ENCODE measurements at regions not wholly inside any gene's neighbourhood (a gene's known extent, or its start where the extent isn't known, plus 50 kb on each side); places are given as distances from the start of the nearest gene placed in this dataset.
A peak's percentile ranks its signal among the peaks of the same experiment; 100 is the strongest.

DNA sequence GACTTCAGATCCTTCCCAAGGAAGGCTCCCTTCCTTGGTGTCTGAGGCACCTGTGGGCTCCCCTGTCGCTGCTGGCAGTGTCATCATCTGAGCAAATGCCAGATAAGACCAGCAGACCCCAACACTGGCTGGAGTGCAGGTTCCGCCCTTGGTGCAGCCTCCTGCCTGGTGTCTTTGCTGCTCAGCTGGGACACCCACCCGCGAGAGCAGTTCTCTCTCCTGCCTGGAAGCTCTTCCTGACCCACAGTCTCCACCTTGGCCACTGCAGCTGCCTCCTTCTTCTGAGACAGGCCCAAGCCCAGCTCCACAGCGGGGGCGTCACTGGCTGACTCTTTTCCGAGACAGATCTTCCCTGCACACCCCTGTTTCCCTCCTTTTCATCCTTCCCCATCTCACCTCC lies 395.7 kb upstream of the MAP3K7 start:
- DNase-seq = no peak

DNA sequence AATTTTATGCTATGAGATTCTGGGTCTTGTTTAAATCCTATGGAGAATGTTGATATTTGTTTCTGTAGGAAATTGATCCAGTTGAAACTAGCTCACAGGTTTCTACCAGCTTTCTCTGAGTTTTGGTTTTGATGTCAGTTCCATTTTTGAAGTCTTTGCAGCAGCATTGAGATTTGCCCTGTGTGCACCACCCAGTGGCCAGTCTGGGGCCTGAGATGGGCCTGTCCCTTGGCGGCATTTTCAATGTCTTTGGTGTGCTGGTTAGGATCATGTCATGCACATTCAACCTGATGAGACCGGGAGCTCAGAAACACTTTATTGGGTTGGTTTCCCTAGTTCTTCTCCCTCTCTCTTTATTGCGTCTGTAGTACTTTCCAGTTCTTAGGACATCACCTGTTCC lies 395.2 kb upstream of the MAP3K7 start:
- no peak for DNase-seq

DNA sequence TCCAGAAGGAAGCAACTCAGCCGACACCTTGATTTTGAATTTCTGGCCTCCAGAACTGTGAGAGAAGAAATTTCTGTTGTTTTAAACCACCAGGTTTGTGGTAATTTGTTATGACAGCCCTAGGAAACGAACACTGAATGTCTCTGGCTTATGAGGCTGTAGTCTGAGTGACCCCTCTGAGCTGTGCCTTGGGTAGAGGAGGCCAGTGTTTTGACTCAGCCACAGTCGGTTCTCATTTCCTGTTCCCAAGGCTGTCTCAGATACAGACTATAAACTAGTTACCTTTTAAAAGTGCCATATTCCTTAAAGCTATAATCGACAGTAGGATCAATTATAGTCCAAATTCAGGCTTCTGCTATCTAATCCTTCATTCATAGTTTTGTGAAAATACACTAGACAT lies 391.2 kb upstream of the MAP3K7 start:
- DNase-seq = no peak

DNA sequence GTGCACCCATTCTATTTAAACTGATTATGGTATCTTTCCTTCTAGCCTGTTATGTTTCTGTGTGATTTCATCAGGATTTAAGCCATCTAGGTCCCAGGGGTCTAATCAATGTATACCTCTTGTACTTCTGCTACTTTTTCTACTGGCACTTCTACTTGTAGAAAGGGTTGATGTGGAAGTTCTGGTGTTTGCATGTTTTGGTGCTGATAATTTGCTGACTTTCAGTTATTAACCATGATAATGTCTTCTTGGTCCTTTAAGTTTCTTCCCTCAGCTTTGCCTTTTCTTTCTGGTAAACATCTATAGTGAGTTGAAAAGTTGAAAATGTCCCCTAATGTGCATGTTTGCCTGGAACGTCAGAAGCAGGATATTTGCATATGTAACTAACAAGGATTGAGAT lies 390.6 kb upstream of the MAP3K7 start:
- DNase-seq = no peak

DNA sequence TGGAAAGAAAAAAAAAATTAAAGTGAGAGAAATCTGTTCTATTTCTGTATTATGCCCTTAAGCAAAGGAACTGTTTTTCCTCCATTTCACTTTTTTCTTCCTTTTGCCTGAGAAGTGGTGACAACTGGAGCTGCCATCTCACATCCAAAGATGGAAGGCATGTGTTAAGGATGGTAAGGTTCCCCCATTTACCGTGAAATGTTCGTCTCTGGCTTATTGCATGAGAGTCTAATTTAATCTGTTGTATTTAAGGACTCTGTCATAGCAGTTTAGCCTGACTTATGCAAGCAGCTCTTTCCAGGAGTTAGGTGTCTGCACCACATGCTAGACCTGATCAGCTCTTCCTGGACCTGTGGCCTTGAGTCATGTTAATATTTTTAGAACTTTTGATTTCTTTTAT lies 389.5 kb upstream of the MAP3K7 start:
- DNase-seq = no peak

DNA sequence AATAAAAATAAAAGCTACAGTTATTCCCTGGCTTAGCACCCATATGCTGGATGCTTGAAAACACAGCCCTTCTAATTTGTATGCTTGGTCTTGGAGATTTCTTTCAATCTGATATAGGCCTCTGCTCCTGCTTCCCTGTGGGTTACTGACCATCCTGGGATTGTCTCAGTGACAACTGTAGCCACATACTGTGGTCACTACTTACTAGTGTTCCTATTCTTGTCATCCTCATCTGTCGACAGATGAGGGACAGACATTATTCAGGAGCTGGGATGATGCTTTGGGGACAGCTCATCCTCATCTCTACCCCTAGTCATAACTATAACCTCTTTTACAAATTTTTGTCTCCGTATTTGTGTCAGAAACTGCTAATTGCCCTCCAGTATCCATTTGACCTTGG lies 388.9 kb upstream of the MAP3K7 start:
- DNase-seq = no peak

DNA sequence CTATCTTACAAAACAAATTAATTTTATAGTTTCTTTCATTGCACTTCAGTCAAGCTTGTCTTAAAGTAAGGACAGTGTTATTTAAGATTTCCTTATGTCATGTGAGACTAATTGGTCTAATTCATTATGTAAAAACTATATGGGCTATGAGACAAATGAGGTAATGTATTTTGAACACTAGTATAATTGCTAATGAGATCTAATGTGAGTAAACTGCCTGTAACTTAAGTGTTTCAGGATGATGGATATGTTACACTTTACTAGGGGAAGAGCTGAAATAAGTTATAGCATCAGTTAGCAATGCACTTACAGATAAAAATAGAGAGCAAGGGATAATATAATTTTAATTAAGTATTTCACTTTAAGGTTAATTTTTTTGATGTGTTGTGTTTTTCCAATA lies 386.3 kb upstream of the MAP3K7 start:
- no peak for DNase-seq

DNA sequence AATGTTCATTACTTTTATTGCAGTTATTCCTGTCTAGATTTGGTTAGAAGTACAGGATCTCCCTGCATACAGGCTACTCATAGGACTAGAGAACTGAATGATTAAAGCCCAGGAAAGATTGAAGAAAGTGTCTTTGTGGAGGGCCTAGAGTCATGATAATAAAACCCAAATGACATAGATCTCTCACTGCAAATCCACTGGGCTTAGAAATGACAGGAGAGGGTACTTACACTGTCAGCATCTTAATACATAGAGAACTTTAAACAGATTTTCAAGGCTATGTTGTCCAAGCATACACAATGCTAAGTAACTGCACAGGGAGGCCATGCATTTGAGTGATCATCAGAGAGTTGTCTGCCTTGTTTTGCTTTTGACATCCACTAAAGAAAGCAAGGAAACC lies 383.8 kb upstream of the MAP3K7 start:
- no peak for DNase-seq

DNA sequence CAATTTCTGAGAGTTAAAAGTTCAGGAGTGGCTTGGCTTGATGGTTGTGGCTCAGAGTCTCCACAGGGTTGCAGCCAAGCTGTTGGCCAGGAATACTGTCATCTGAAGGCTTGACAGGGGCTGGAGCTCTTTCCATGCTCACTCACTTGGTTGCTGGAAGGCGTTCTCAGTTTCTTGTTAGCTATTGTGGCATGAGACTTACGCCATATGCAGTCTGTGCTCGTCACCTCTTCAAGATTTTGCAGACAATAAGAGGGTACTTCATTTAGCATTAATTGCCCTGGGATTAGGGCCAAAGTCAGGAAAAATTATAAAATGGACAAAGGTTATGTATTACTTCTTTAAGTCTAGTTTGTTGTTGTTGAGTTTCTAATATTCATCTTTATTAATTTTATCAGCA lies 380.6 kb upstream of the MAP3K7 start:
- DNase-seq = no peak

DNA sequence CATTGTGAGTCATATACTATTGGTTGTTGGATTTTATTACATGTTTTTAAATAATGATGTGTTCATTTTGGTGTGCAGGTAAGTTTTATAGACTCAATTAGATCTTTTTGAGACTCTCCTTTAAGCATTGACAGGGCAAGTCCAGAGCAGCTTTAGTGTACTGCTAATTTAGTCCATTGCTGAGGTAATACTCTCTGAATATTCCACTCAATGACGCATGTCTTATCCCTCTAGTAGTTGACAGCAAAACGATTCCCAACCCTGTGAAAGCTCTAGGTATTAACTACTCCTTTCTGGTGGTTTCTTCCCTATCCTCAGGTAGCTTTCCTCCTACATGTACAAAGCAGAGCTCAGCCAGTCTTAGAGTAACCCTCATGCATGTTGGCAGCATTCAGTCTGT lies 373.5 kb upstream of the MAP3K7 start:
- no peak for DNase-seq

DNA sequence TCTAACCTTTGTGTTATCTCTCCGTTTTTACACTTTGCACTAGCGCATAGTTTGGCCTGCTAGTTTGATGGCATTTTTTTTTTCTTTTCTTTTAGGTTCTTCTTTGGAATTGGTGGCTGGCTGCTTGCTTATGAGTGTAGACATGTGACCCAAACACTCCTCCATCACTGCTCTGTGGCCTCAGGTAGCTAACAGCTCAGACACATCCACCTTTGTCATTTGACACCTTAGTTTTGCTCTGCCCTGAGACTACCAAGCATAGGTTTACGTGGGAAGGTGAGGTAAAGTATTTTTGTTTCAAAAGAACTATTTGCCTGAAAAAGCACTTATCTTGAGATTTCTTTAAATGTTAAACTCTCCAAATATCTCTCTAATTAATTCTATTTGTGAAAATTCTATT lies 368.4 kb upstream of the MAP3K7 start:
- no peak for DNase-seq

DNA sequence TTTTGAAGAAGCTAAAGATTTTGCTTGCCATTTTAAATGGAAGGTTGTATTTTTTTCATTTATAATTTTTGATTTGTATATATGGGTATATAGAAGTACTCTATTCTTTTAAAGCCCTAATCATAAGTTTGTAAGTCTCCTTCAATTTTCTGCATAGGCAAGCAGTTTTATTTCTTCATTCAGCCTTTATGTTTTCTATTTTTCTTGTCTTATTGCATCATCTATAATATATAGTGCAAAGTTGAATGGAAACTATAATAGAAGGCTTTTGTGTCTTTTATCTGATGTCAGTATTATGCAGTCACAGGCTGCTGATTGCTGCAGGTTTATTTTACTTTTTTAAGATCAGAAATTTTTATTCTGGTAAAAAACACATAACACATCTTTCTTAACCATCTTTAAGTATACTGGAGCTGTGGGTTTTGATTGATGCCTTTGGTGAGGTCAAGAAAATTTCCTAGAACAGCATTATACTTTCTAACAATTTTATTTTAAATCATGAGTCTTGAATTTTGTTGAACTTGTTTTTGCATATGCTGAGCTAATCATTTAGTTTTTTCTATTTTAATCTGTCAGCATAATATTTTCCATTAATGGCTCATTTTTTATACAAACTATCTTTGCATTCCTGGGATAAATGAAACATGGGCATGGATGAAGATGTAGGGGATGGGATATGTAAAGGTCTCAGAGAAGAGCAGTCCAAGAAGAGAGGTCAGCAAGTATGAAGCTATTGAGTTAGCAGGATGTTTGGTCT lies 366.7 kb upstream of the MAP3K7 start:
- DNase-seq = no peak

DNA sequence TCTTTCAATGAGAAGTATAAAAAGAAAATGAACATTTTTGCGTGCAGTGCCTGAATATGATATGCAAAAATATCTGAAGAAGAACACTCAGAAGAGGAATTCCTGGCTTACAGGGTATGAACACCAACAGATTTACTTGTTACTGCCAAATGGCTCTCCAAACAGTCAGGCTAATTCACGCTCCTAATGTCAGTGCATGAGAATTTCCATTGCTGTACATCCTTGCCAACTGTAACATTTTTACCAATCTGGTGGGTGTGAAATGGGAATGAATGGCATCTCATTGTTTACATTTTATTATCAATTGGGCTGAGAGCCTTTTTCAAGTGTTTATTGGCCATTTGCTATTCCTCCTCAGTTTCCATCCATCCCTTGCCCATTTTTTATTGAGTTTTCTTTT lies 365.3 kb upstream of the MAP3K7 start:
- no peak for DNase-seq

DNA sequence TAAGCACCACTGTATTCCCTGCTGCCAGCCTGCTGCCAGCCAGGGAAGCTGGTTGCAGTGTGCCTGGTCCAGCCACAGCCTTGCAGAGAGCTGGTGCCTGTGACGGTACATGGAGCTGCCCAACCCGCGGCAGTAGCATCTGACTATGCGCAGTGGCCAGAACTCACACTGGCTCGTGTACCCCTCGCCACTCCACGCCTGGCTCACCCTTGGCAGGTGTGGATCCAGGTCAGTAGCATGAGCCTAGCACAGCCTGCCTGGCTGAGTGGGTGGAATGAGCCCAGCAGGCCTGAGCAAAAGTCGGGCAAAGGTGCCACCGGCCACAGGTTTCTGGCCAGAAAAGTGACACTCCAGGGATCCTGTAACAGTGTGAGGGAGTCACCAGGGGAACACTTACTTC lies 361.7 kb upstream of the MAP3K7 start:
- no peak for DNase-seq

DNA sequence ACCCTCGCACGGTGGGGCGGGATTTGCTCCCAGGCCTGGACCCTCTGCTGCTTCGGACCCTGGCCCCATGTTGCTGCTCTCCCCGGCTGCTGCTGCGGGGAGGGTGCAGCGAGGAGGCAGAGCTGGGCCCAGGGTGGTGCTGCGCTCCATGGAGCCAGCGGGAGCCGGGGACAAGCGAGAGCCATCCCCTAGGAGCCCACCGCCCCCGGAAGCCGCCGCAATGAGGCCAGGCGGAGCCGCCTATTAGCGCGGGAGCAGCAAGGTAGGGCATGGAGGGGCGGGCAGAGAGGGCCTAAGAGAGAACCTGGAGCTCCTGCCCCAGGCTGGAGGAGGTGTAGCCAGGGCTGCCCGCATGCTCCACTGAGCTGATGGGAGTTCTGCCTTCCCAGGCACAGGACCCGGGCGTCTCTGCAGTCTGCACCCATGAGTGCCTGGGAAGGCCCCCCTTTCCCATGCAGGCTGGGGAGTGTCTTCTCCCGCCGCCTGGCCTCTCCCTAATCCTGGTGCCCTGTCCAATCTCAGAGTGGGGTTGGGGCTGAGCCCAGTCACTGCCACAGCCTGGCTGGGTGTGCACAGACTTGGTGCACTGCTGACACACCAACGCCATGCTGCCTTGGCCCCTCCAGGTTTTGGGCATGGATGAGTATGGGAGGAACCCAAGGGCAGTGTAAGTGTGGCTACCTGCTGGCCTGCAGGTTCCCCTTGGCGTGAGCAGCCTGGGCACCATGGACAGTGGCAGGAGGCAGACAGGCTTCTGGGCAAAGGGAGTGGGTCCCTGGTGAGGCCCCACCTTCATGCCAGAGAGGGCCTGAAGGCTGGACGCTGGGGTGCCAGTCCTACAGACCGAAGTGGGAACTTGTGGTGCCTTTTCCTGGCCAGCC lies 360.6 kb upstream of the MAP3K7 start:
- DNase-seq = no peak

DNA sequence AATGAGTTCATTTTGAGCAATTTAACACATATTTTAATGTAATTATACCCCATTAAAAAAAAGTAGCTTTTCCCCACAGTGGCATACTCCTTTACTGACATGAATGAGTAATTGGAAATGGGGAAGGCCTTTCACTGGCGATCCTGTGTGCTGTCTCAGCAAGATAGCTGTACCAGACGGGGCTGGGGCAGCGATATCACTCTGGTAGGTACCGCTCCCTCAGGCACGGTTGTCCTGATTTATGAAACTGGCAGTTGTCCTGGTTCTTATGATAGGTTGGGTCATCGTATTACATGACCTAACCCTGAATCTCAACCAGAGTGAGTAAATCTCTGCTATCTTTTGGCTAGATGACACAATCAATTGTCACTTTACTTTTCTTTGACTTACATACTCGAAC lies 355.0 kb upstream of the MAP3K7 start:
- no peak for DNase-seq

DNA sequence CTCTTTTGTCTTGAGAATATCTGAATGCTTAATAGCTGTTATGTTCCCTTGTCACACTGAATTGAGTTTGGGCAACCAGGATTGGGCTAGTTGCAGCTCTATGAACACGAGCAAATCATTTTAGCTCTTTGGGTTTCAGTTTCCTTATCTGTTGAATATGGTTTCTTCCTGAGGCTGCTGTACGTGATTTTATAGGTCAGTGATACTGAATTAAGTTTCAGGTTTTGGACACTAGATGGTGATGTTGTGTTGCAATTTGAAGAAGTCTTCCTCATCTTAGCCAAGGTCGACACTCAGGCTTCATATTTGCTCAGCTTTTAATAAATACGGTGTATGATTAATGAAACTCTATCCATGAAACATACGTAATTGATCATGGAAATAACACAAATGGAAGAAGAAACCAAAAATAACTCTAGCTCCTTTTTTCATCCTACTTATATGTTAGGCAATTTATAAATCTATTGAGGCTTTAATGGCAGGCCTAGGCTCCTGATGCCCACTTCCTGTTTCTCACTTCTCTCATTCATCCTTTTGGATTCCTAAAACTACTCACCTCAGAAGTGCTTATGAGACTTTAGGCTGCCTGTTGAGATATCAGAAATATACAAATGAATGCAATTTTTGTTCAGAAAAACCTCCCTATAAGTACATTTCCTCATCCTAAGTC lies 354.1 kb upstream of the MAP3K7 start:
- peak; percentile 79 for DNase-seq

DNA sequence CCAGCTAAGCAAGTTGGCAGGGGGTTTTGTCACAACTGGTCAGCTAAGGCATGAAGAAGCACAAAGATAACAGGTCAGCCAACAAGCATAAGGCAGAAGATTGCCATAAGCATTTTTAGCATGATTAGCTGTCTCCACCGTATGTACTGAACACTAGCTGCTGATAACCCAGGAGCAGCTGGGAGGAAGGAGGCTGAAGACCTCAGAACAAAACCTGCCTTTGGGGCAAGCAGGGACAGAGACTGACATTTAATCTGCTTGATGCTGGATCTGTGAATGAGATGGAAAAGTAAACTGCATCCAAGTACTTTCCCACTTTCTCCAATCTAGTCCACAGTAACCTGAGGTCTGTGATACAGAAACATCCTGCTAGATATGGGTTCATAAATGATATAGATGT lies 353.0 kb upstream of the MAP3K7 start:
- no peak for DNase-seq

DNA sequence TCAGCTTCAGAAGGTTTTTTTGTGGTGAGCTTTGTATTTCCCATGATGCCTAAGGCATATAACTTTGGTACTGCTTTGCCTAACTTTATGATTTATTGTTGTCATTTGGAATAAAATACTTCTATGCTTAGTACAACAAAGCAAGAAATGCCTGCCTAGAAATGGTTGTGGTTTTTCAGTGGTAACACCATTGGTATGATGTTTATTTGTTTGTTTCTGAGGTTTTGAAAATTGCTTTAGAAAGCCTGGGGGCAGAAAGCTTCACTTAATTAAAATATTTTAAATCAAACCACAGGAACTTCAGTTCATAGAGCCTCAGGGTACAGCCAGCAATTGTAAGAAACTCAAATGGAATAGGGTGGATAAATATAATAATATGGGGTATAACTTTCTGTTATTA lies 351.2 kb upstream of the MAP3K7 start:
- DNase-seq = no peak

DNA sequence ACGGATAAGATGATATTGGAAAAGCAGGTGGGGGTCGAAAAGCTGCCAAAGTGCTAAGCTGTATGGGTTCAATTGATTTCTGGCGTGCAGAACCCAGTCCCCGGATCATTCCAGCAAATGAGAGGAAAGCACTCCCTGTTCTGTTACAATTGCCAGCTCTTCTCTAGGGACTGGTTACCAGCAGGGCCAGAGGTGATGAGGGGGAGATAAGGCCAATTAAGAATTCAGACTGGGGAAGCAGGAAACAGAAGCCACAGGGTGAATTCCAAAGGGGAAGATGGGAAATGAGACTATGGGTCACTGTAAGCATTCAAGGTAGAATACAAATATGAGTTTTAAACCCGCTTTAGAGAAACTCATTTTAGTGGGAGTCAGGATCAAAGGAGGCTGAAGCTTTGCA lies 349.4 kb upstream of the MAP3K7 start:
- DNase-seq = no peak

DNA sequence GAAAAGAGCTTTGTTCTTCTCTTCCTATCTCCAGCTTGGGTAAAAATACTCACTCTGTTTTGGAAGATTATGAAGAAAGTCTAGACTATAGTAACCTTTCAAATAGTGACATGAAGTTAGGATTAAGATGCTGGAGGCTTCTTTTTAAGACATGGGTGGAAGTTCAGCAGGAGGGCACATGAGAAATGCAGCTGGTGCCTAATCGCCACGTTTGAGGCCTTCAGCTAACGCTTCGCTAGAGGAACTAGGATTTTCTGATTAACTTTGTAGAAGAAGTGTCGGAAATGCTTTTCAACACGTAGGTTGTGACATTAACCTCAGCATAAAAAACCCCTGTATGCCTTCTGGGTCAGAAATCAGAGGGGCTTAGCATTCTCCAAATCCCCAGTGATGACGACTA lies 348.1 kb upstream of the MAP3K7 start:
- no peak for DNase-seq

DNA sequence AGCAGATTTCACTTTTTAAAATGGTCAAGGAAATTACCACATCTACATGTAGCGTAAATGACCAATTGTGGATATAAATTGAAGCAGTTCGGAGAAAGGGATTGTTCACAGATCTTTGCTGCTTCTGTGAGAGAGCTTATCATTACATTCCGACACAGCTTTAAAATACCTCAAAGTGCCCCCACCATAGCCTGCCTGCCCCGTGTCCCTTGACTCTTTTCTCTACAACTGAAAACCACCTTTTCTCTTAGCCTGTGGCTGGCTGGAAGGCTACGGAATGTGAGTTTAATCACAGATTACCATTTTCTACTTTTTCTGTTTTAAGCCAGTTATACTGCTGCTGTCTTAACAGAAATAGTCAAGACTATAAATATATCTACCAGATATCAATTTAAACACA lies 347.2 kb upstream of the MAP3K7 start:
- no peak for DNase-seq

DNA sequence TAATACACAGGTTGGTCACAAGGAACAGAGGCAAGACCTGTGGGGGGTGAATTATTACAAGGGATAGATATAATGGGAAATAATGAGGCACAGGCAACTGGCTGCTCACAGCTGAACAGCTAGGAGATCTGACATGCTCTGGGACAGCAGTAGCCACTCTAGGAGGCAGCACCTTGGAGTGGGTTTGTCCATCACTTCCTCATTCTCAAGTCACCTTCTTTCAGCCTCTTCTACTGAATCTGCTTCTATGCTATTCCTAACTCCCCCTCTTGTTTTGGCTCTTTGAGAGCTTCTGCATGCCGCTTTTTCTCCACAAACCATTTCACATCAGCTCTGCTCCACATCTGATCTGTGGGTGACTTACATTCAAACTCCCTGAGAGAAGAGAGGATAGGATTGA lies 345.5 kb upstream of the MAP3K7 start:
- DNase-seq = no peak

DNA sequence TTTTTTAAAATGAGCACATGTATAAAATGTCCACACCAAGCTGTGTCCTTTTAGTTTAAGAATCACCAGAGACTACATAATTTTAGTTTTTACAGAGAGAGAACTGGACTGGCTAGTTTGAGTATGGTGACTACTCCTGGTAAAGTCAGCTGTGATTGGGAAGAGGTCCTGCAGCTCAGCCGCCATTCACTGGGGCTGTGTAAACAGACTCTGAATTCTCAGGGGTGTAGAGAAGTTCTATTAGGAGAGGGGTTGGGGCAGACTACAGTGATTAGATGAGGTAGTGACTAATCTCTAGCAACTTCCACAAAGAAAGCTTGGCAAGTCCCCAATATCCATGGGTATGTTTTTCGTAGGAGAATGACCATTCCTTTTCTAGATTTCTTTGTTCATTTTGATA lies 341.2 kb upstream of the MAP3K7 start:
- DNase-seq = no peak

Measured in NCI-H510A treated with DMSO at 0.1 percent for 48 hours (cell line).